ENCODE measurements at regions not wholly inside any gene's neighbourhood (a gene's known extent, or its start where the extent isn't known, plus 50 kb on each side); places are given as distances from the start of the nearest gene placed in this dataset.

DNA sequence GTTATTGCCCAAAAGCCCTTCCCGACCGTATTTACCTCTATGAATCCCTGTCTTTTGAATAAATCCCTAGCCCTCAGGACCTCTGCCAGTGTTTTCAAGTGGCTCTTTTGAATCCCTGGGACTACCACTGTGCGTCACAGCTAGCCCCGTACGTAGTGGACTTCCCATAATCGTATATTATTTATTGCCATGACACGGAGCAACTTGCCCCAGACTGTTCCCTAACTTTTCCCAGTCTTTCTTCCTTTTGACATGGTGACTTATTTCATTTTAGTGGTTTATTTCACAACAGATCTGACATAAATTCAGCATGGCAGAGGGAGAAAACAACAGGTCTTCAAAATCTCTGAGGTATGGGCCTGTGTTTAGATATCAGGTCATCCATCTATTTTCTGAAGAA lies 318.6 kb upstream of the KLF6 start:
- Histone ChIP-seq H2AFZ (ENCODE audit: low read depth, low read length, severe bottlenecking) (no peak overlapping the region), H3K79me2 (ENCODE audit: insufficient read depth, low read length) (no peaks in the 10 kb centered on the region), H3K36me3 (ENCODE audit: low read length) (no peaks in the 10 kb centered on the region), H3K9ac (ENCODE audit: low read length) (no peak overlapping the region), H3K9me3 (ENCODE audit: insufficient read depth, low read length) (no peaks in the 10 kb centered on the region), H3F3A (ENCODE audit: insufficient read depth) (no peaks in the 10 kb centered on the region), H3K4me2 (ENCODE audit: low read depth, low read length, poor library complexity, severe bottlenecking) (no peak overlapping the region), H3K4me3 (ENCODE audit: insufficient read depth, low read length, poor library complexity, severe bottlenecking) (no peak overlapping the region), H3K9me2 (replicated peaks; ENCODE audit: insufficient read depth, low read length) (no peaks in the 10 kb centered on the region), H3K27me3 (ENCODE audit: low read length) (no peaks in the 10 kb centered on the region), H4K20me1 (ENCODE audit: low read depth, low read length) (no peaks in the 10 kb centered on the region), H3K27ac (ENCODE audit: low read depth, low read length) (no peak overlapping the region)
- TF ChIP-seq, protein P1, sequence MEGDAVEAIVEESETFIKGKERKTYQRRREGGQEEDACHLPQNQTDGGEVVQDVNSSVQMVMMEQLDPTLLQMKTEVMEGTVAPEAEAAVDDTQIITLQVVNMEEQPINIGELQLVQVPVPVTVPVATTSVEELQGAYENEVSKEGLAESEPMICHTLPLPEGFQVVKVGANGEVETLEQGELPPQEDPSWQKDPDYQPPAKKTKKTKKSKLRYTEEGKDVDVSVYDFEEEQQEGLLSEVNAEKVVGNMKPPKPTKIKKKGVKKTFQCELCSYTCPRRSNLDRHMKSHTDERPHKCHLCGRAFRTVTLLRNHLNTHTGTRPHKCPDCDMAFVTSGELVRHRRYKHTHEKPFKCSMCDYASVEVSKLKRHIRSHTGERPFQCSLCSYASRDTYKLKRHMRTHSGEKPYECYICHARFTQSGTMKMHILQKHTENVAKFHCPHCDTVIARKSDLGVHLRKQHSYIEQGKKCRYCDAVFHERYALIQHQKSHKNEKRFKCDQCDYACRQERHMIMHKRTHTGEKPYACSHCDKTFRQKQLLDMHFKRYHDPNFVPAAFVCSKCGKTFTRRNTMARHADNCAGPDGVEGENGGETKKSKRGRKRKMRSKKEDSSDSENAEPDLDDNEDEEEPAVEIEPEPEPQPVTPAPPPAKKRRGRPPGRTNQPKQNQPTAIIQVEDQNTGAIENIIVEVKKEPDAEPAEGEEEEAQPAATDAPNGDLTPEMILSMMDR (IDR thresholded peaks at IDR 0.05; ENCODE audit: insufficient read depth, low read length, poor library complexity, severe bottlenecking), result no peak
- no peak for TF ChIP-seq EZH2phosphoT487 (conservative IDR thresholded peaks at IDR 0.05; ENCODE audit: low read length)

DNA sequence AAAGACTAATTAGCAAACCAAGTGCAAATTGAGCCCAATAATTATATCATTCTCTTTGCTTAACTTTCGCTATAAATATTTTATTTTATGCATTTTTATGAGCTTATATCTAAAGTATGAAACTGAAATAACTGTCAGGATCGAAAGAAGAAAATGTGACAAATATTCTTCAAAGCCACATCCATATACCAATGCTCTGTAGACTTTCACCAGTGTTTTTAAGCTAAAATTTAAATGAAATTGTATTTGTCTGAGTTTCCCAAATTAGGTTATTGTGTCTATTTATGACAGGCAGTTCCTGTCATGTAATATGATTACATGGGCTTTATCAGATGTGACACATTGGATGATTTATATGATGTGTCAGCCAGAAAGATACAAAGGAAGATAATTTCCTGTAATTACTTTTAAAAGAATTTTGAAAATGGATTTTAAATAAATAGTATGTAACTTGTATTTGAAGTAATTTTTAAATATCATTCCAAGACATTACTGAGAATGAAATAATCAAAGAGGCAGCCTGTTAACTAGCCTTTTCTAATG lies 317.9 kb upstream of the KLF6 start:
- TF ChIP-seq, protein P1 (IDR thresholded peaks at IDR 0.05; ENCODE audit: insufficient read depth, low read length, poor library complexity, severe bottlenecking), result no peak
- no peak for TF ChIP-seq EZH2phosphoT487 (conservative IDR thresholded peaks at IDR 0.05; ENCODE audit: low read length)
- Histone ChIP-seq H3K27me3 (ENCODE audit: low read length) (no peaks in the 10 kb centered on the region), H3K9ac (ENCODE audit: low read length) (no peak overlapping the region), H3K4me2 (ENCODE audit: low read depth, low read length, poor library complexity, severe bottlenecking) (no peak overlapping the region), H3K9me3 (ENCODE audit: insufficient read depth, low read length) (no peaks in the 10 kb centered on the region), H3K27ac (ENCODE audit: low read depth, low read length) (no peak overlapping the region), H4K20me1 (ENCODE audit: low read depth, low read length) (no peaks in the 10 kb centered on the region), H3K4me3 (ENCODE audit: insufficient read depth, low read length, poor library complexity, severe bottlenecking) (no peak overlapping the region), H2AFZ (ENCODE audit: low read depth, low read length, severe bottlenecking) (no peak overlapping the region), H3F3A (ENCODE audit: insufficient read depth) (no peaks in the 10 kb centered on the region), H3K9me2 (replicated peaks; ENCODE audit: insufficient read depth, low read length) (no peaks in the 10 kb centered on the region), H3K79me2 (ENCODE audit: insufficient read depth, low read length) (no peaks in the 10 kb centered on the region), H3K36me3 (ENCODE audit: low read length) (no peaks in the 10 kb centered on the region)

DNA sequence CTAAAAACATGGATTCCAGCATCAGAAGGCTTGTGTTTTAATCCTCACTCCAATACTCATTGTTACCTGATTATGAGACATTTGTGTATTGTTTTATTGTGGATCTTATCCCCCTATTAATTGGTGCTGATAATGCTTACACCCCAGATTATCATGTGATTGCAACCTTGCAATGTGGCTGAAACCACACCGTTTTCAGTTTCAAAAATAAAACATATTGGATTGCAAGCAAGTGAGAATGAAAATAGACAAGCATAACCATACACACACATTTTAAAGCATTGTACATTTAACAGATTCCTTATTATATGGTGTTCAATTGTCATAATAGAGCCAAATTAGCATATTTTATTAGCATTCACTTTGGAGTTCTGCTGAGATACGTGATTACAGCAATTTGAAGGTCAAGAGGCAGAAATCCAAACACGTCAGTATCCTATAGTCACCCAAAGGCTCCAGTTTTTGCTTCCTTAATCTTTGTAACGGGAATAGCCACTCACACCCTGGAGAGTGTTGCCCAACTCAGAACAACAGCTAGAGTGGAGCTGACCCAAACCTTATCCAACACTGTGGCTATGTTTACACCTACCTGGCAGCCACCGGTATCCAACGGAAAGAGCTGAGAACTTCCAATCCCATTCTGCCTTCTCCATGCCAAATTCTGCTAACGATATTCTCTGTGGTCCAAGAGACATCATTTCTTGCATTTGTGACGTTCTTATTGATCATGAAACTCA lies 317.1 kb upstream of the KLF6 start:
- Histone ChIP-seq H3K4me2 (ENCODE audit: low read depth, low read length, poor library complexity, severe bottlenecking) (no peak overlapping the region), H3K9me2 (replicated peaks; ENCODE audit: insufficient read depth, low read length) (no peaks in the 10 kb centered on the region), H3F3A (ENCODE audit: insufficient read depth) (no peaks in the 10 kb centered on the region), H3K9me3 (ENCODE audit: insufficient read depth, low read length) (no peaks in the 10 kb centered on the region), H3K9ac (ENCODE audit: low read length) (no peak overlapping the region), H2AFZ (ENCODE audit: low read depth, low read length, severe bottlenecking) (no peak overlapping the region), H3K36me3 (ENCODE audit: low read length) (no peaks in the 10 kb centered on the region), H3K4me3 (ENCODE audit: insufficient read depth, low read length, poor library complexity, severe bottlenecking) (no peak overlapping the region), H3K27me3 (ENCODE audit: low read length) (no peaks in the 10 kb centered on the region), H4K20me1 (ENCODE audit: low read depth, low read length) (no peaks in the 10 kb centered on the region), H3K27ac (ENCODE audit: low read depth, low read length) (no peak overlapping the region), H3K79me2 (ENCODE audit: insufficient read depth, low read length) (no peaks in the 10 kb centered on the region)
- TF ChIP-seq EZH2phosphoT487 (conservative IDR thresholded peaks at IDR 0.05; ENCODE audit: low read length), result no peak
- TF ChIP-seq, protein P1 (IDR thresholded peaks at IDR 0.05; ENCODE audit: insufficient read depth, low read length, poor library complexity, severe bottlenecking), result no peak
